Colonic mucosa (tissue), 4 donors: ENCODE measurements at regions not wholly inside any gene's neighbourhood (a gene's known extent, or its start where the extent isn't known, plus 50 kb on each side); places are given as distances from the start of the nearest gene placed in this dataset.

Source experiments
- DNase-seq: peaks from one replicate; pipeline ENCODE4 v3.0.0-alpha.2; 2020
- H3K27ac ChIP-seq: fragments of 200-600 bp; one replicate; pipeline ENCODE4 v1.8.0; 2021
- H3K27me3 ChIP-seq: fragments of 200-600 bp; one replicate; pipeline ENCODE4 v1.8.0; 2021
- H3K36me3 ChIP-seq: fragments of 200-600 bp; one replicate; pipeline ENCODE4 v1.8.0; 2021
- H3K4me1 ChIP-seq: fragments of 200-600 bp; one replicate; pipeline ENCODE4 v1.8.0; 2021; ENCODE audit warnings: mild to moderate bottlenecking
- H3K4me3 ChIP-seq: fragments of 200-600 bp; one replicate; pipeline ENCODE4 v1.8.0; 2021
- H3K9ac ChIP-seq, 2 donors: one replicate each; pipeline ENCODE4 v1.7.0; 2013; ENCODE audit warnings: control low read depth in 2 of 2, low read depth in 2 of 2, low read length in 2 of 2
- H3K9me3 ChIP-seq: fragments of 200-600 bp; one replicate; pipeline ENCODE4 v1.8.0; 2021
- intact Hi-C: fragments of 100-400 bp; cut with DNase I; formaldehyde crosslinking; loops from one replicate; pipeline ENCODE4 v1.14.1; 2022
- TF ChIP-seq, protein P1 (sequence below): fragments of 200-600 bp; IDR thresholded peaks from one replicate; pipeline ENCODE4 v1.8.0; 2022; ENCODE audit warnings: antibody characterized with exemption, mild to moderate bottlenecking
- donor health status: healthy.
- donor health status: DM: no; HTN: no; CAD: no.
- donor health status: DM: no; HTN: no; CAD: no.

DNA sequence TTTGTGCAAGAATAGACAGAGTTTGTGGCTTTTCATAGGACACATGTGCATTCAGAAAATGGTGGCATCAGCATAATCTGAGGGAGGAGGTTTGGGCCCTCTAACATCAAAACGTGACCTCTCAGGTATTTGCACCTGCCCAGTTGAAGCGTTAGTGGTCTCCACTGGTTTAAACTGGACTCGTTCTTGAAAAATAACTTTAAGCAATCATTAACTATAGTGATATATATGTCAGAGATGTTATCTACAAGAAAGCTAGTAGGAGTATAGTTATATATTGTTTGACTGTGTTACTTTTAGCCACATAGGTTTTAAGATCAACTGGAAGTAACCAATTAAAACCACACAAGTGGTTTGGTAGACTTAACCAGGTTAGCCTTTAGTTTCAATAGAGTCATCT is 607.4 kb downstream of the MAFB start:
- Histone ChIP-seq H3K9ac (no peak overlapping the region), H3K9me3 (no peaks in the 10 kb centered on the region), H3K27me3 (no peaks in the 10 kb centered on the region), H3K4me3 (no peak overlapping the region), H3K4me1 (no peaks in the 10 kb centered on the region), H3K36me3 (no peaks in the 10 kb centered on the region), H3K27ac (no peak overlapping the region)
- TF ChIP-seq, protein P1, sequence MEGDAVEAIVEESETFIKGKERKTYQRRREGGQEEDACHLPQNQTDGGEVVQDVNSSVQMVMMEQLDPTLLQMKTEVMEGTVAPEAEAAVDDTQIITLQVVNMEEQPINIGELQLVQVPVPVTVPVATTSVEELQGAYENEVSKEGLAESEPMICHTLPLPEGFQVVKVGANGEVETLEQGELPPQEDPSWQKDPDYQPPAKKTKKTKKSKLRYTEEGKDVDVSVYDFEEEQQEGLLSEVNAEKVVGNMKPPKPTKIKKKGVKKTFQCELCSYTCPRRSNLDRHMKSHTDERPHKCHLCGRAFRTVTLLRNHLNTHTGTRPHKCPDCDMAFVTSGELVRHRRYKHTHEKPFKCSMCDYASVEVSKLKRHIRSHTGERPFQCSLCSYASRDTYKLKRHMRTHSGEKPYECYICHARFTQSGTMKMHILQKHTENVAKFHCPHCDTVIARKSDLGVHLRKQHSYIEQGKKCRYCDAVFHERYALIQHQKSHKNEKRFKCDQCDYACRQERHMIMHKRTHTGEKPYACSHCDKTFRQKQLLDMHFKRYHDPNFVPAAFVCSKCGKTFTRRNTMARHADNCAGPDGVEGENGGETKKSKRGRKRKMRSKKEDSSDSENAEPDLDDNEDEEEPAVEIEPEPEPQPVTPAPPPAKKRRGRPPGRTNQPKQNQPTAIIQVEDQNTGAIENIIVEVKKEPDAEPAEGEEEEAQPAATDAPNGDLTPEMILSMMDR = no peak
- no peak for DNase-seq
- intact Hi-C loops = no loop called here

GRCh38 chr20:40080041-40080652 is 608.9 kb downstream of the MAFB start:
- DNase-seq = no peak
- H3K27me3 ChIP-seq = no peaks in the 10 kb centered on the region
- H3K4me3 ChIP-seq = no peak overlapping the region
- no peak overlapping the region for H3K9ac ChIP-seq
- no peaks in the 10 kb centered on the region for H3K4me1 ChIP-seq
- no peaks in the 10 kb centered on the region for H3K36me3 ChIP-seq
- no peaks in the 10 kb centered on the region for H3K9me3 ChIP-seq
- TF ChIP-seq, protein P1 = no peak
- intact Hi-C loops = no loop called here
- H3K27ac ChIP-seq = no peak overlapping the region

DNA sequence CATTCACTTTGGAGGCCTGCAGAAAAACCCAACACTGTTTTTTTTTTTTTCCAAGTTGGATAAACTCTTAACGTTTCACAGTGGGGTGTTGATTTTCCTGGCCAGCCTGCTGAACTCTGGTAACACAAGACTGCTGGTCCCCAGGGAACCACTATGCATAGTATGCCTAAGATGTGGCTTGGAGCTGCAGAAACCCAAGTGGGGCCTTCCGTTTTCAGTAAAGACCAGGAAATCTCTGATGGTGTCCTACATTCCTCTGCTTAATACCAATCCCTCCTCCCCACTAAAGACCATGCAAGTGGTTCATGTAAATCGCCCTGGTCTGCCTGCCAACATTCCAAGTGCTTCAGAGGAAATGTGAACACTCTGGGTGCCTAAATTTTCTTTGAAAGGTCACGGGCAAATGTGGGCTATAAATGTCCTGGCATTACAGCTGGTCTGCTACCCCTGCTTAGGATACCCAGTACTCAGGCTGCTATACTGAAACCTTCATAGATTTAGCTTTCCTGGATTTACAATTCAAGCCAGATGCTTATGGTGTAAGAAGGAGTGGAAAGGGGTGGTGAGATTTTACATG is 615.4 kb downstream of the MAFB start:
- H3K27me3 ChIP-seq = no peaks in the 10 kb centered on the region
- intact Hi-C loops = no loop called here
- TF ChIP-seq, protein P1 = no peak
- no peak overlapping the region for H3K27ac ChIP-seq
- no peak for DNase-seq
- no peak overlapping the region for H3K4me3 ChIP-seq
- H3K9ac ChIP-seq = no peak overlapping the region
- no peaks in the 10 kb centered on the region for H3K36me3 ChIP-seq
- H3K9me3 ChIP-seq = no peaks in the 10 kb centered on the region
- no peaks in the 10 kb centered on the region for H3K4me1 ChIP-seq

GRCh38 chr20:40072907-40073306 is 616.1 kb downstream of the MAFB start:
- H3K36me3 ChIP-seq = no peaks in the 10 kb centered on the region
- no peaks in the 10 kb centered on the region for H3K27me3 ChIP-seq
- H3K4me3 ChIP-seq = no peak overlapping the region
- TF ChIP-seq, protein P1 = no peak
- no peaks in the 10 kb centered on the region for H3K9me3 ChIP-seq
- DNase-seq = no peak
- no peak overlapping the region for H3K9ac ChIP-seq
- no peaks in the 10 kb centered on the region for H3K4me1 ChIP-seq
- H3K27ac ChIP-seq = no peak overlapping the region
- intact Hi-C loops = no loop called here

DNA sequence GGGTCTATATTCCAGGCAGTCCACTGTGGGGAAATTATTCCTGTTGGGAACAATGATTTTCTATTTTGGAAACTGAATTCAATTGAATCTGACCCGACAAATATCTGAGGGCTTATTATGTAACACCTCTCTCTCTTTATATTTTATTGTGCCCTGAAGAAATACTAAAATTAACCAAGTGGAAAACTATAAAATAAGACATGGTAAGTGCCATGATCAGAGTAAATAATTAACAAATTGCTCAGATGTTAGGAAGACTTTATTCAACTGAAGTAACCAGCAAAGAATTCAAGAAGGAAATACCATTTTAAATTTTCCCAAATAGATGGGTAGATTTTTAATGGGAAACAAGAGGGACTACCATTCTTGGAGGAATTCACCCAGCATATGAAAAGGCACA is 632.9 kb downstream of the MAFB start:
- no peaks in the 10 kb centered on the region for H3K36me3 ChIP-seq
- H3K27me3 ChIP-seq = no peaks in the 10 kb centered on the region
- H3K4me1 ChIP-seq = no peaks in the 10 kb centered on the region
- H3K4me3 ChIP-seq = no peak overlapping the region
- TF ChIP-seq, protein P1 = no peak
- intact Hi-C loops = no loop called here
- H3K9me3 ChIP-seq = no peaks in the 10 kb centered on the region
- H3K27ac ChIP-seq = no peak overlapping the region
- DNase-seq = no peak
- H3K9ac ChIP-seq = no peak overlapping the region
